Glomerular visceral epithelial cell (primary cell): ENCODE measurements at regions not wholly inside any gene's neighbourhood (a gene's known extent, or its start where the extent isn't known, plus 50 kb on each side); places are given as distances from the start of the nearest gene placed in this dataset.

ENCODE experiments used
- DNase-seq: peaks from one replicate; pipeline ENCODE4 v3.0.0-alpha.2; 2016; ENCODE audit errors: extremely low spot score

DNA sequence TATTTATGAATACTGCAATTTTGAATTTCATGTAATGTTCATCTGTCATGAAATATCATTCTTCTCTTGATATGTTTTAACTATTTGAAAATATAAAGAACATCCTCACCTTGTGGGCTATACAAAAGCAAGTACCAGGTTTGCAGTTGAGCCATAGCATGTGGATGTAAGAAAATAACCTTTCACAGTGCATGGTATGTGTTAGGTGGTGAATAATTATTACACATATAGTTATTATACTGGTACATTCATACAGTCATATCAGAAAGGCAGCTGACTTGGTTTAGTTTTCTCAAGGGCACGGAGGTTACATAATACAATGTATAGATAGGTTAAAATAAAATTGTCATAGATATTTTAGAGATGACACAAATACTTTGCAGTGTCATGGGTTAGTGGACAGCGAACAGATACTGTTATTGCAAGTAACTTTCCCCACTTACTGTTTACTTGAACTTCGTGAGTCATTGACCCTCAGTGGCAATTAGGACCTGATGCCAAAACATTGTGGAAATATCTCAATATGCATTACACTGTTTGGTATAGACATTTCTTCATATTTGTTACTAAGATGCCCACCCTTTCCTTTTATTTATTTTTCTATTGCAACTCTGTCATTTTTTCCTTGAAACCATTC lies 445.4 kb upstream of the GOT2 start:
- DNase-seq, result no peak

GRCh38 chr16:59173408-59173831 lies 439.3 kb upstream of the GOT2 start:
- no peak for DNase-seq

DNA sequence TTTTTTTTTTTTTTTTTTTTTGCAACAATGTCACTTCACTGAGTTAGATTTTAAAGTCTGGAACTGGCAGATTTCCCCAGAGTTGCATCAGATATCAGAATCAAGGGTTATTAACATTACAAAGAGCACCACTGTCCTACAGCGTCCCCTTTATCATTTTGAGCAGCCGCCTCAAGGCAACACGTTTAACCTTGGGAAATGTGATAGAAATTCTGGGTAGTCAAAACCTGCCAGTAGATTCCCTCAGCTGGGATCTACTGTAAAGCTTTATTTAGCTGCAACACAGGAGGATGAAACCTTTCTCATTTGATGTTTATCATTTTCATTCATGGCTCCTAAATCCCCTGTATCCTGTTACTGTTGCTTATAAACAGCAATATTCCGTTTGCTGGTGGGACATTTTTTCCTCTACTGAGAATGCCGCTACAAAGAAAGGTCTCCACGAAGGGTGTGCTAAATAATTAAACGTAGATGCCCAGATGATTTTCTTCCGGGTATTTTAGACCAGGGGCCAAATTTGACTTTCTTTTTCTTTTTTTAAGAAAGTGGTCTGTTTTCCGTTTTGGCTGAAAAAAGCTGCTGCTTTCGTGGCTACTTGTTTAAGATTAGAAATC lies 436.1 kb upstream of the GOT2 start:
- DNase-seq, result no peak

DNA sequence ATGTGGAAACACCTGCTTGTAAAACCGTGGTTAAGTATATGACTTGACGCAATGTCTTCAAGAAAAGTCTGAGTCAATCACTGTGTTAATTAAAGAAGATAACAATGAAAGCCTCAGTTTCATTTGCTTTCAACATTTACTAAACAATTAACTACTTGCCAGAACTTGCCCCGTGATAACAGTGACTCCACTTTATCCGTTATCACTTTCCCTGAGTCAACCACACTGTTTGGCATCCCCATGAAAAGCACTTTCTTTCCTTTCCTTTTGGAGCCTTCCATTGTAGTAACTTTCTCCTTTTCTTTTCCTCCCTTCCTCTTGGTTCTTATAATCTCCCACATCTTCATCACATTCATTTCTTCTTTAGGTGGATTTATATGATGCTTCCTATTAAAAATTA lies 435.1 kb upstream of the GOT2 start:
- no peak for DNase-seq

DNA sequence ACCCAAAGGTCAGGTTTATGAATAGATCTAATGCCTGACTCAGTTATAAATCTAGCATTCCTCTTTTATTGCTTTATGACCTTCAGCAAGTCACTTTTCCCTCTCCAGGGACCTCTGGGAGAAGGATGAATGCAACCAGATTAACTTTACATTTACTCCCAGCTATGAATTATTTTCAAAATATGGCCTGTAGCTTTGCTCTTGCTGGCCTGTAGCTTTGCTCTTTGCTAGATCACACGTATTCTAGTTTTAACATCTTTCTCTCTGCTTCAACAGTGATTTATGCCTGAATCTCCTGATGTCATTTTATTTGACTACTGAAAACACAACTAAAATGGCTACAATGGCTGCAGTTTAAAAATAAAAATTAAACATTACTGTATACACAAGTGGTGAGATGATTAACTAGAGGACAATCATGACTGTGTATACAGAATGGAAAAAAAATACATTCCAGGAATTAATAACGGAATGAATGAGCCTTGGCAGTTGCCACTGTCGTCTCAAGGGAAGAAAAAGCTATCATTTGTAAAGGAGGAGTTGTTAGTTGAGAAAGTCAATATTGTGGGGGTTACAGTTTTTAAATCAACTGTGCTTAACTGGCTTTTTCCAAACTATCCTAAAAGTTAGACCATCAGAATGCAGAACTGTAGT lies 434.5 kb upstream of the GOT2 start:
- DNase-seq, result no peak

DNA sequence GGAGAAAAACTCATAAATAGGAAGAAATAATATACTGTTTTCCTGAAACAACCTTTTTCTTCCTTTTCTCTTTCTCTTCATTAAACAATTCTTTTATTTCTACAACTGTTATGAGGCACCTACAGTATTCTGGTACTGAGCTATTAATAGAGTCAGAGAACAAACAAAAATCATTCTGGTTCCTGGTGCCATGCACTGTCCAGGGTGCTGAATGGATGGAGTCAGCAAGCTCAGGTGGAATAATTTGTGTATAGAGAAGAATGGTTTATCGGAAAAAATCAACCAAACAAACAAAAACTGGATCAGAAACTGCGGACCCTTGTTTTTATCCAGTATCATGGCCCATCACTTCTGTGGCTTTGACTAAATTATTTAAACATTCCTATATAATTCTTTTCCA lies 430.3 kb upstream of the GOT2 start:
- no peak for DNase-seq

- DNase-seq, result no peak
Measured at GRCh38 chr16:59163371-59164055, 429.4 kb upstream of the GOT2 start.

DNA sequence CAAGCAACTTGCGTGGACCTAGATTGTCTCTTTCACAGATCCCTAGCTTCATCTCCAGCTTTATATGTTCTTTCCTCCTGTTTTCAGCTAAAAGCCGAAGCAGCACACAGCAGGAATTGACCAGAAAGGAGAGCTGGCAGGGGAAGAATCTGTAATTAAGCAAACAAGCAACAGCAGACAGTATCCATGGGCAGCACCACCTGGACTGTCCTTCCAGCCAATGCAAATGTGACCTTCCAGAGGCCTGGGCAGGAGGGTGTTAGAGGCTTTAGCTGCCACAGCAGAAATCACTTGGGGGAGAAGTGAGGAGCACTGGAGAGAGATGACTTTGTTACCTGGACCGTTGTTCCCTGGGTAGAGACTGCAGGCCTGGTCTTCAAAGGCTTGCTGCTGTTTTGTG lies 427.6 kb upstream of the GOT2 start:
- no peak for DNase-seq

DNA sequence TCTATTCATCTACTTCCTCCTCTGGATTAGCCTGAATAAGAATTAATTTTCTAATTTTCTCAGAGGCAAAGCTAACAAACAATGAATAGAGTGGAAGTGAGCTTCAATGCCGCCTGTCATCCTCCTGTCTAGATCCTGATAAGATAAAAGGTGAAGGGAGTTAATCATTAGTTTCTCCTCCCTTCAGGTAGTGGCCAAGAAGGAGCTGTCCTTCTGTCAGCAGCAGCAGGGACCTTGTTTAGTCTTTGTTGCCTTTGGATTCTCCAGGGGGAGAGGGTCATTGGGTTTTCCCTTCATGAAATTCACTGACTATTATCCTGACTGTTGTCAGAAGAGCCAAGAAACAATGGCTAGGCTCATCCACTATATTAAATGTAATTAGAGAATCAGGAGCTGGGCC lies 420.2 kb upstream of the GOT2 start:
- no peak for DNase-seq

DNA sequence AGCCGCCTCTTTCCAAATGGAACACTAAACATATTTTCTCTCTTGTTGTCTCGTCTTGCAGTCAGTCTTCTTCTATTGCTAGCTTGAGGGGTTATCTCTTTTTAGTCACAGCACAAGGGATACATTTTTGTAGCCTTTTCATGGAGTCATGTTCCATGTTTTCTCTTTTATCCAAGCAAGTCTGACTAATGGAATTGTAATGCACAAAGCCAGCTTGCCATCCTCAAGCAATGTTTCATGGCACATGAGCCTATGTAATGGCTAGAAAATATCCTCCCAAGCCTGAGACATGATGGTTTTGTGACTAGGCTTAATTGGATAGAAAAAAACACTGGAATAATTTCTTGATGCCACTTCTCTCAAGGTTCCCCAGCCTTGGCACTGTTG lies 414.6 kb upstream of the GOT2 start:
- DNase-seq, result no peak

DNA sequence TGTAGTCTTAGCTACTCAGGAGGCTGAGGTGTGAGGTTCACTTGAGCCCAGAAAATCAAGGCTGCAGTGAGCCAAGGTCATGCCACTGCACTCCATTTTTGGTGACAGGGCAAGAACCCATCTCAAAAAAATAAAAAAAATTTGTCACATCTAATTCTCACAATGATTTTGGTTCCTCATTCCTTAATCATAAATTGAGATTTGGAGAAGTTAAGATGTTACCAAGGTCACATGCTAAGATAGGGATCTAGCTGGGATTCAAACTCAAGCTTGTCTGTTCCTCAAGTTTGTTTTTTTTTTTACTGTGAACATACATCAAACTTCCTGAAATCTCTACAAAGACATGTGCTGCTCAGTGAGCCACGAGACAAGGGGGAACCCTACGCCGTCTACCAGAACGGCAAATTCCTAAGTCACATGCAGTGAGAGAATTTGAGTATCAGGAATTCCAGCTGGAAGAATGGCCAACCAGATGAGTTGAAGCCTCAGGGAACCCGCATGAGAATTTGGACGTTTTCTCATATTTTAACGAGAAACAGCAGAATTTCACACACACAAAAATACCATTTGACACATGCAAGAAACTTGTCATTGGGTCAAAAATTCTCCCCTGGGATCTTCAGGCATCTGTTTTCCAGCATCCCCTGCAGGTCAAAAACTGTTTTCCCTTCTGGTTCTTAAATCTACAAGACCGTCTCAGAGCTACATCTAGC lies 414.1 kb upstream of the GOT2 start:
- no peak for DNase-seq

GRCh38 chr16:59146140-59146539 lies 412.0 kb upstream of the GOT2 start:
- no peak for DNase-seq

GRCh38 chr16:59144841-59145240 lies 410.7 kb upstream of the GOT2 start:
- DNase-seq, result no peak

- no peak for DNase-seq
Measured at GRCh38 chr16:59144326-59144725, 410.2 kb upstream of the GOT2 start.

- no peak for DNase-seq
Measured at GRCh38 chr16:59126486-59126885, 392.4 kb upstream of the GOT2 start.

- no peak for DNase-seq
Measured at GRCh38 chr16:59124056-59124455, 389.9 kb upstream of the GOT2 start.

- DNase-seq, result no peak
Measured at GRCh38 chr16:59123479-59123878, 389.4 kb upstream of the GOT2 start.

GRCh38 chr16:59122262-59122537 lies 388.1 kb upstream of the GOT2 start:
- no peak for DNase-seq

GRCh38 chr16:59121411-59122261 lies 387.5 kb upstream of the GOT2 start:
- no peak for DNase-seq

GRCh38 chr16:59116744-59117143 lies 382.6 kb upstream of the GOT2 start:
- no peak for DNase-seq

- DNase-seq, result no peak
Measured at GRCh38 chr16:59114790-59115189, 380.7 kb upstream of the GOT2 start.
